Keratinocyte (primary cell): ENCODE measurements at regions not wholly inside any gene's neighbourhood (a gene's known extent, or its start where the extent isn't known, plus 50 kb on each side); places are given as distances from the start of the nearest gene placed in this dataset.

ENCODE experiments used
- DNase-seq: peaks from one replicate; pipeline ENCODE4 v3.0.0-alpha.2; 2011; ENCODE audit warnings: low read depth, missing footprints, low spot score
- FAIRE-seq: peaks from 2 replicates; lab custom pipeline; 2011; peaks lifted over from hg19 to GRCh38; lab: Jason Lieb, UNC
- H2AFZ ChIP-seq: 2 replicates; pipeline ENCODE4 v1.6.0; 2012; ENCODE audit warnings: low read length, control low read depth, inconsistent platforms; ENCODE audit not compliant: control insufficient read depth
- H3K27ac ChIP-seq: 2 replicates; pipeline ENCODE4 v1.5.1; 2011; ENCODE audit warnings: low read length; ENCODE audit not compliant: control insufficient read depth, insufficient read depth
- H3K27me3 ChIP-seq: 3 replicates; pipeline ENCODE4 v1.6.0; 2011; ENCODE audit warnings: low read length; ENCODE audit not compliant: control insufficient read depth, insufficient read depth; ENCODE audit errors: extremely low read depth
- H3K36me3 ChIP-seq, 2 experiments: 2 replicates in 1 of 2; 3 replicates in 1 of 2; pipeline ENCODE4 v1.5.1; 2011; ENCODE audit warnings: low read length in 2 of 2, mild to moderate bottlenecking in 1 of 2; ENCODE audit not compliant: control insufficient read depth in 2 of 2, insufficient read depth in 2 of 2; ENCODE audit errors: extremely low read depth in 1 of 2
- H3K4me1 ChIP-seq: 3 replicates; pipeline ENCODE4 v1.5.1; 2011; ENCODE audit warnings: low read length; ENCODE audit not compliant: control insufficient read depth, insufficient read depth; ENCODE audit errors: extremely low read depth
- H3K4me2 ChIP-seq: 3 replicates; pipeline ENCODE4 v1.6.0; 2011; ENCODE audit warnings: low read depth, low read length; ENCODE audit not compliant: control insufficient read depth, insufficient read depth; ENCODE audit errors: extremely low read depth
- H3K4me3 ChIP-seq, 3 experiments: fragments of 200-600 bp in 1 of 3; sonication (generic) in 1 of 3; 2 replicates in 2 of 3; 3 replicates in 1 of 3; pipeline ENCODE4 v1.5.1; 2011 to 2016; ENCODE audit warnings: low read length in 3 of 3, mild to moderate bottlenecking in 3 of 3, control low read depth in 2 of 3, inconsistent platforms in 1 of 3, low read depth in 1 of 3, mixed read lengths in 1 of 3, mixed run types in 1 of 3, moderate library complexity in 1 of 3; ENCODE audit not compliant: control insufficient read depth in 2 of 3, insufficient read depth in 2 of 3; ENCODE audit errors: extremely low read depth in 1 of 3
- H3K79me2 ChIP-seq: 2 replicates; pipeline ENCODE4 v1.6.0; 2012; ENCODE audit warnings: low read length; ENCODE audit not compliant: control insufficient read depth, insufficient read depth
- H3K9ac ChIP-seq: 3 replicates; pipeline ENCODE4 v1.6.0; 2011; ENCODE audit warnings: low read length; ENCODE audit not compliant: control insufficient read depth, insufficient read depth; ENCODE audit errors: extremely low read depth
- H3K9me1 ChIP-seq: 3 replicates; pipeline ENCODE4 v1.6.0; 2011; ENCODE audit warnings: low read length; ENCODE audit not compliant: control insufficient read depth, insufficient read depth; ENCODE audit errors: extremely low read depth
- H3K9me3 ChIP-seq: 2 replicates; pipeline ENCODE4 v1.5.1; 2012; ENCODE audit warnings: low read depth, low read length; ENCODE audit not compliant: control insufficient read depth
- H4K20me1 ChIP-seq: 3 replicates; pipeline ENCODE4 v1.6.0; 2011; ENCODE audit warnings: low read length; ENCODE audit not compliant: control insufficient read depth, insufficient read depth; ENCODE audit errors: extremely low read depth
- EZH2 ChIP-seq: IDR thresholded peaks from one replicate; pipeline ENCODE4 v1.6.1; 2012; ENCODE audit warnings: inconsistent platforms, mild to moderate bottlenecking, low read length, moderate library complexity
- dilution Hi-C: fragments of 300-500 bp; cut with MboI; formaldehyde crosslinking; loops from one replicate; pipeline ENCODE4 v1.7.0; 2020; ENCODE audit warnings: low sequenced_read_pairs; ENCODE audit not compliant: extremely low pct_ligation_motif_present
- TF ChIP-seq, protein P1 (sequence below), 3 experiments: IDR thresholded peaks in 1 of 3; conservative IDR thresholded peaks in 1 of 3; optimal IDR thresholded peaks in 1 of 3; 2 replicates in 2 of 3; 3 replicates in 1 of 3; pipeline versions ENCODE3 to v1.5.1; 2011; ENCODE audit warnings: low read length in 3 of 3, mild to moderate bottlenecking in 3 of 3, moderate library complexity in 2 of 3, control low read depth in 1 of 3, inconsistent platforms in 1 of 3; ENCODE audit not compliant: insufficient read depth in 2 of 3; ENCODE audit errors: extremely low read depth in 1 of 3

DNA sequence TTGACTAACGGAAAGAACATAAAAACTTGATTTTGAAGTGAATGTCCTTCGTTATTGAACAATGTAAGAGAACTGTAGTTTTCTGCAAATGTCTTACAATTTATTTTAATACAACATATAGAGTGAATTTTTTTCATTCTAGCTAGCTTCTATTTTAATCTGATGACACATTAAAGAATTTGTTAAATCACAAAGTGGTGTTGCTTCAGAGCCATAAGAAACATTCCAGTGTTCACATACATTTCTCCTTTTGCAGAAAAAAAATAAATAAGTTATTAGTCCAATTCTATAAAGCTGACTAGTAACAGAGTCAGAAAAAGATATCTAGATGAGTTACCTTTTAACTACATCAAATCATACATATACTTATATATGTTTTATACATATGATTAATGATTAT lies 914.3 kb upstream of the SLC39A10 start:
- H3K4me3 ChIP-seq: no peak overlapping the region
- TF ChIP-seq, protein P1, sequence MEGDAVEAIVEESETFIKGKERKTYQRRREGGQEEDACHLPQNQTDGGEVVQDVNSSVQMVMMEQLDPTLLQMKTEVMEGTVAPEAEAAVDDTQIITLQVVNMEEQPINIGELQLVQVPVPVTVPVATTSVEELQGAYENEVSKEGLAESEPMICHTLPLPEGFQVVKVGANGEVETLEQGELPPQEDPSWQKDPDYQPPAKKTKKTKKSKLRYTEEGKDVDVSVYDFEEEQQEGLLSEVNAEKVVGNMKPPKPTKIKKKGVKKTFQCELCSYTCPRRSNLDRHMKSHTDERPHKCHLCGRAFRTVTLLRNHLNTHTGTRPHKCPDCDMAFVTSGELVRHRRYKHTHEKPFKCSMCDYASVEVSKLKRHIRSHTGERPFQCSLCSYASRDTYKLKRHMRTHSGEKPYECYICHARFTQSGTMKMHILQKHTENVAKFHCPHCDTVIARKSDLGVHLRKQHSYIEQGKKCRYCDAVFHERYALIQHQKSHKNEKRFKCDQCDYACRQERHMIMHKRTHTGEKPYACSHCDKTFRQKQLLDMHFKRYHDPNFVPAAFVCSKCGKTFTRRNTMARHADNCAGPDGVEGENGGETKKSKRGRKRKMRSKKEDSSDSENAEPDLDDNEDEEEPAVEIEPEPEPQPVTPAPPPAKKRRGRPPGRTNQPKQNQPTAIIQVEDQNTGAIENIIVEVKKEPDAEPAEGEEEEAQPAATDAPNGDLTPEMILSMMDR (optimal IDR thresholded peaks at IDR 0.05 in 1 of 3, IDR thresholded peaks at IDR 0.05 in 1 of 3, conservative IDR thresholded peaks at IDR 0.05 in 1 of 3; ENCODE audit: extremely low read depth in 1 of 3, insufficient read depth in 2 of 3, low read length in 3 of 3): no peak
- TF ChIP-seq EZH2: no peak

DNA sequence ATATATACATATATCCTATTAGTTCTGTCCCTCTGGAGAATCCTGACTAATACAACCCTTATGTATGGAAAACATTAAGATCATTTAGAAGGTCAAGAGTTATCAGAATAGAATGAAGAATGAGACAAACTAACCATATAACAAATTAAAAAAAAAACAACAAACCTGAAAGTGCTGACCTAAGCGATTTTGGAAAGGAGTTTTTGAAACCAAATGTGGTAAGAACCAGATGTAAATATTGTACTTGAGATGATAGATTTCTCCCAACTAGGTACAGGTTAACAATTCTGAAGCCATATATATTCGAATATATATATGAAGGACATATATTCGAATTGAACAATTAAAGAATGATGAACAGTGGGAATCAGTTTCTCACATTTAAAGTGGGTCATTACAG lies 917.8 kb upstream of the SLC39A10 start:
- dilution Hi-C loops: no loop called here
- FAIRE-seq: no peak
- TF ChIP-seq, protein P1 (optimal IDR thresholded peaks at IDR 0.05 in 1 of 3, IDR thresholded peaks at IDR 0.05 in 1 of 3, conservative IDR thresholded peaks at IDR 0.05 in 1 of 3; ENCODE audit: extremely low read depth in 1 of 3, insufficient read depth in 2 of 3, low read length in 3 of 3): no peak
- TF ChIP-seq EZH2: no peak

More for the DNA sequence above, 914.3 kb upstream of the SLC39A10 start:
- Histone ChIP-seq H4K20me1 (no peaks in the 10 kb centered on the region), H3K79me2 (no peaks in the 10 kb centered on the region), H3K4me1 (no peaks in the 10 kb centered on the region), H3K9ac (no peak overlapping the region), H2AFZ (no peak overlapping the region), H3K27ac (no peak overlapping the region), H3K4me2 (no peak overlapping the region), H3K9me1 (no peaks in the 10 kb centered on the region), H3K27me3 (no peaks in the 10 kb centered on the region), H3K36me3 (no peaks in the 10 kb centered on the region), H3K9me3 (no peaks in the 10 kb centered on the region)
- FAIRE-seq (no peak), DNase-seq (no peak)
- dilution Hi-C loops: no loop called here

More for the DNA sequence above, 917.8 kb upstream of the SLC39A10 start:
- no peak overlapping the region for H3K4me3 ChIP-seq
- no peak overlapping the region for H3K4me2 ChIP-seq
- no peaks in the 10 kb centered on the region for H3K36me3 ChIP-seq
- no peak overlapping the region for H3K9ac ChIP-seq
- H4K20me1 ChIP-seq: no peaks in the 10 kb centered on the region
- no peaks in the 10 kb centered on the region for H3K79me2 ChIP-seq
- no peak for DNase-seq
- H3K4me1 ChIP-seq: no peaks in the 10 kb centered on the region
- no peaks in the 10 kb centered on the region for H3K27me3 ChIP-seq
- no peaks in the 10 kb centered on the region for H3K9me3 ChIP-seq
- H3K9me1 ChIP-seq: no peaks in the 10 kb centered on the region
- H2AFZ ChIP-seq: no peak overlapping the region
- no peak overlapping the region for H3K27ac ChIP-seq
